ENCODE measurements at regions not wholly inside any gene's neighbourhood (a gene's known extent, or its start where the extent isn't known, plus 50 kb on each side); places are given as distances from the start of the nearest gene placed in this dataset.

- TF ChIP-seq CTCF (conservative IDR thresholded peaks at IDR 0.05; ENCODE audit: low read depth, low read length) (no peak), EZH2 (IDR thresholded peaks at IDR 0.05; ENCODE audit: borderline replicate concordance, low read depth, low read length, poor library complexity, severe bottlenecking) (no peak)
Observed at GRCh38 chr13:90882551-90882950, 464.9 kb upstream of the MIR17HG start.

Data from A673 (cell line).